Hepatocyte (in vitro differentiated cells): ENCODE measurements at regions not wholly inside any gene's neighbourhood (a gene's known extent, or its start where the extent isn't known, plus 50 kb on each side); places are given as distances from the start of the nearest gene placed in this dataset.

Experiments
- DNase-seq: peaks from one replicate; pipeline ENCODE4 v3.0.0-alpha.2; 2016; ENCODE audit warnings: low spot score
- H2AFZ ChIP-seq: fragments of 200-600 bp; sonication (generic); 2 replicates; pipeline ENCODE4 v1.6.0; 2016; ENCODE audit warnings: antibody characterized with exemption, mild to moderate bottlenecking
- H3K27ac ChIP-seq: fragments of 200-600 bp; sonication (generic); 2 replicates; pipeline ENCODE4 v1.5.1; 2016; ENCODE audit warnings: mild to moderate bottlenecking
- H3K27me3 ChIP-seq: fragments of 200-600 bp; sonication (generic); 2 replicates; pipeline ENCODE4 v1.6.1; 2016
- H3K36me3 ChIP-seq: fragments of 200-600 bp; sonication (generic); replicated peaks from 2 replicates; pipeline ENCODE4 v1.5.1; 2016; ENCODE audit warnings: low read depth; ENCODE audit not compliant: insufficient read depth
- H3K4me1 ChIP-seq: fragments of 200-600 bp; sonication (generic); 2 replicates; pipeline ENCODE4 v1.5.1; 2016; ENCODE audit warnings: mild to moderate bottlenecking, moderate library complexity; ENCODE audit not compliant: insufficient read depth
- H3K4me2 ChIP-seq: fragments of 200-600 bp; sonication (generic); 2 replicates; pipeline ENCODE4 v1.6.0; 2016
- H3K4me3 ChIP-seq: fragments of 200-600 bp; sonication (generic); 2 replicates; pipeline ENCODE4 v1.5.1; 2016; ENCODE audit warnings: mild to moderate bottlenecking
- H3K79me2 ChIP-seq: fragments of 200-600 bp; sonication (generic); 2 replicates; pipeline ENCODE4 v1.6.0; 2017; ENCODE audit warnings: mild to moderate bottlenecking
- H3K9me2 ChIP-seq: fragments of 200-600 bp; sonication (generic); replicated peaks from 2 replicates; pipeline ENCODE4 v1.6.0; 2017; ENCODE audit warnings: mild to moderate bottlenecking; ENCODE audit not compliant: insufficient read depth
- H3K9me3 ChIP-seq: fragments of 200-600 bp; sonication (generic); 2 replicates; pipeline ENCODE4 v1.5.1; 2016; ENCODE audit warnings: low read depth, mild to moderate bottlenecking
- H4K20me1 ChIP-seq: fragments of 200-600 bp; sonication (generic); 2 replicates; pipeline ENCODE4 v1.6.0; 2016; ENCODE audit warnings: mild to moderate bottlenecking; ENCODE audit not compliant: insufficient read depth, poor library complexity, severe bottlenecking
- EZH2 ChIP-seq: fragments of 200-600 bp; sonication (generic); IDR thresholded peaks from 2 replicates; pipeline ENCODE4 v1.6.1; 2016; ENCODE audit warnings: antibody characterized with exemption, mild to moderate bottlenecking, borderline replicate concordance
- EZH2phosphoT487 ChIP-seq: fragments of 200-600 bp; sonication (generic); IDR thresholded peaks from one replicate; pipeline ENCODE4 v1.6.1; 2018; ENCODE audit warnings: antibody characterized with exemption, mild to moderate bottlenecking, low read depth, moderate library complexity; ENCODE audit not compliant: unreplicated experiment, severe bottlenecking
- WGBS: methylation state at CpG from one replicate; pipeline ENCODE4 v1.1.6; 2016; ENCODE audit warnings: low lambda C conversion rate; ENCODE audit errors: missing lambda C conversion rate; 5-methylcytosine and 5-hydroxymethylcytosine counted together
- TF ChIP-seq, protein P1 (sequence below): fragments of 200-600 bp; sonication (generic); IDR thresholded peaks from 2 replicates; pipeline ENCODE4 v1.5.1; 2016; ENCODE audit warnings: antibody characterized with exemption, mild to moderate bottlenecking; ENCODE audit not compliant: poor library complexity

DNA sequence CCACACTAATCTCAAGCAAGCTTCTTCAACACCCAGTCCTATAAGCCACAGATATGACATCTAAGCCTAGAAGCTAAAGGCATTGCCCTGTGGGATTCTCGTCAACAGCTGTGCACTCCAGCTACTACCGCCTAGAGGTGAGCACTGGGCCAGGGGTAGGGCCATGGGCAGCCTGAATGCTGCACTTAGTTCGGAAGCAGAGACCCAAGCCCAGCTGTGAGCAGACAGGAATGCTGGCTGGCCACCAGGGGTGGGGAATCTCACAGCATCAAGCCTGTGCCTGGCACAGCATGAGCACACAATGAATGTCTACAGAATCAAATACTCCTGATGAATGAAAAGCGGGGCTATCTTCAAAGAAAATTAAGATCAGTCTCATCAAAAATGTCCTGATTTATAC lies 167.5 kb upstream of the UBL3 start:
- no peaks in the 10 kb centered on the region for H3K79me2 ChIP-seq
- TF ChIP-seq EZH2 (no peak), EZH2phosphoT487 (no peak)
- TF ChIP-seq, protein P1, sequence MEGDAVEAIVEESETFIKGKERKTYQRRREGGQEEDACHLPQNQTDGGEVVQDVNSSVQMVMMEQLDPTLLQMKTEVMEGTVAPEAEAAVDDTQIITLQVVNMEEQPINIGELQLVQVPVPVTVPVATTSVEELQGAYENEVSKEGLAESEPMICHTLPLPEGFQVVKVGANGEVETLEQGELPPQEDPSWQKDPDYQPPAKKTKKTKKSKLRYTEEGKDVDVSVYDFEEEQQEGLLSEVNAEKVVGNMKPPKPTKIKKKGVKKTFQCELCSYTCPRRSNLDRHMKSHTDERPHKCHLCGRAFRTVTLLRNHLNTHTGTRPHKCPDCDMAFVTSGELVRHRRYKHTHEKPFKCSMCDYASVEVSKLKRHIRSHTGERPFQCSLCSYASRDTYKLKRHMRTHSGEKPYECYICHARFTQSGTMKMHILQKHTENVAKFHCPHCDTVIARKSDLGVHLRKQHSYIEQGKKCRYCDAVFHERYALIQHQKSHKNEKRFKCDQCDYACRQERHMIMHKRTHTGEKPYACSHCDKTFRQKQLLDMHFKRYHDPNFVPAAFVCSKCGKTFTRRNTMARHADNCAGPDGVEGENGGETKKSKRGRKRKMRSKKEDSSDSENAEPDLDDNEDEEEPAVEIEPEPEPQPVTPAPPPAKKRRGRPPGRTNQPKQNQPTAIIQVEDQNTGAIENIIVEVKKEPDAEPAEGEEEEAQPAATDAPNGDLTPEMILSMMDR, result no peak
- no peaks in the 10 kb centered on the region for H3K9me3 ChIP-seq
- no peaks in the 10 kb centered on the region for H3K9me2 ChIP-seq
- DNase-seq, result no peak
- no peaks in the 10 kb centered on the region for H3K27me3 ChIP-seq
- no peak overlapping the region for H3K4me2 ChIP-seq
- 62% methylated on average over 4 of the region's 4 CpGs for WGBS
- no peak overlapping the region for H3K4me3 ChIP-seq
- H3K4me1 ChIP-seq, result peaks cover 3% of the 10 kb centered on the region
- no peak overlapping the region for H2AFZ ChIP-seq
- no peaks in the 10 kb centered on the region for H4K20me1 ChIP-seq
- no peak overlapping the region for H3K27ac ChIP-seq
- H3K36me3 ChIP-seq, result no peaks in the 10 kb centered on the region

DNA sequence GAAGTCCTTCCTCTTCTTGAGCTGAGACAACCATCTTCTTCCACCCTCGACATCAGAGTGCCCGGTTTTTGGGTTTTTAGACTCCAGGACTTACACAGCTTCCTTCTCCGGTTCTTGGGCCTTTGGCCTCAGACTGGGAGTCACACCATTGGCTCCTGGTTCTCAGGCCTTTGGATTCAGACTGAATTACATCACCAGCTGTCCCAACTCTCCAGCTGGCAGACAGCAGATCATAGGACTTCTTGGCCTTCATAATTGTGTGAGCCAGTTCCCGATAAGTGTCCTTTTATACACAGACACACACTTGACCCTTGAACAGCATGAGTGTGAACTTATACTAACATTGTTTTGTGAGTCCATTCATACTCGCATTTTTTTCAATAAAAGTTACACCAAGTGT lies 166.0 kb upstream of the UBL3 start:
- 85% methylated on average over 5 of the region's 5 CpGs for WGBS

DNA sequence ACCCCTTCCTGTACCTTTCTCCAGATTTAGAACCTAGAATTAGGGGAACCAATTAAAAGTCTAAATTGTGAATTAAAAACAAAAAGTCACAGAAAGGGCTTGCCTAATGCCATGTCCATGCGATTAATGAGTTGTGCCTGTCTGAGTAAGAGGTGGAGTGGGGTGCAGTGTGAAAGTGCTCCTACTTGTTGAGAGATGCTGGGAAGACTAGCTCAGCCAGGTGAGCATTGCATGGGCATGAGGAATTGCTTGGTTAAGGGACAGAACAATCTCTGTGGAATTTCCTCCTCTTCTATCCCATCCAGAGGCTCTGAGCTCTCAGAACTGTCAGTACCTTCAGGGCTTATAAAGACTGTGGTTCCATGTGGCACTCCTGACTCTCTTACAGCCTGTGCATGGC lies 159.0 kb upstream of the UBL3 start:
- Histone ChIP-seq H3K4me3 (no peak overlapping the region), H3K9me3 (no peaks in the 10 kb centered on the region), H3K36me3 (no peaks in the 10 kb centered on the region), H4K20me1 (no peaks in the 10 kb centered on the region), H2AFZ (no peak overlapping the region), H3K27me3 (no peaks in the 10 kb centered on the region), H3K9me2 (no peaks in the 10 kb centered on the region), H3K79me2 (no peaks in the 10 kb centered on the region), H3K4me1 (no peaks in the 10 kb centered on the region), H3K4me2 (no peak overlapping the region), H3K27ac (no peak overlapping the region)
- no peak for DNase-seq
- 96% methylated on average over 1 of the region's 1 CpG for WGBS
- TF ChIP-seq EZH2 (no peak), EZH2phosphoT487 (no peak)
- TF ChIP-seq, protein P1, result no peak

More for the DNA sequence above, 166.0 kb upstream of the UBL3 start:
- Histone ChIP-seq H3K4me1 (peaks cover 3% of the 10 kb centered on the region), H3K9me2 (no peaks in the 10 kb centered on the region), H2AFZ (no peak overlapping the region), H3K9me3 (no peaks in the 10 kb centered on the region), H3K27ac (no peak overlapping the region), H4K20me1 (no peaks in the 10 kb centered on the region), H3K79me2 (no peaks in the 10 kb centered on the region), H3K4me2 (no peak overlapping the region), H3K36me3 (no peaks in the 10 kb centered on the region), H3K27me3 (no peaks in the 10 kb centered on the region), H3K4me3 (no peak overlapping the region)
- DNase-seq, result no peak
- TF ChIP-seq EZH2, result no peak

DNA sequence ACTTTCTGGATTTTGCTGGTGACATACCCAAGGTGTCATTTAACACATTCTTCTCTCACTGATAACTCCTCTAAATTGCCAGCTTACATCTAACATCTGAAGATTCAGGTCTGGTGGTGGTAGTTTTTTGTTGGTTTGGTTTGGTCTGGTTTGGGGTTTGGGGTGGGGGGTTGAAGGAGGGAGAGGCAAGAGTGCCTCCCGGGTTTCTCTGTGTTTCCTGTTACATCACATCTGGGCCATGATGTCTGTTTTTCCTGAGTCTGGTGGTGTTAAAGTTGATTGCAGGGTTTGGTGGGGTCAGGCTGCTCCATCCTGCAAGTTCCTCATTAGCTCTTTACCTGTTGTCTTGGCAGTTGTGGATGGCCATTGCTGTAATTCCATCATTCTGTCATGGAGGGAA lies 155.8 kb upstream of the UBL3 start:
- no peaks in the 10 kb centered on the region for H3K9me2 ChIP-seq
- H3K27me3 ChIP-seq, result no peaks in the 10 kb centered on the region
- H3K79me2 ChIP-seq, result no peaks in the 10 kb centered on the region
- H3K4me3 ChIP-seq, result no peak overlapping the region
- TF ChIP-seq EZH2 (no peak), EZH2phosphoT487 (no peak)
- TF ChIP-seq, protein P1, result no peak
- WGBS, result 38% methylated on average over 1 of the region's 1 CpG
- H3K4me1 ChIP-seq, result no peaks in the 10 kb centered on the region
- H4K20me1 ChIP-seq, result no peaks in the 10 kb centered on the region
- H3K9me3 ChIP-seq, result no peaks in the 10 kb centered on the region
- no peak for DNase-seq
- no peak overlapping the region for H2AFZ ChIP-seq
- H3K36me3 ChIP-seq, result no peaks in the 10 kb centered on the region
- H3K27ac ChIP-seq, result no peak overlapping the region
- no peak overlapping the region for H3K4me2 ChIP-seq
